Spleen (tissue), 7 donors: ENCODE measurements at regions not wholly inside any gene's neighbourhood (a gene's known extent, or its start where the extent isn't known, plus 50 kb on each side); places are given as distances from the start of the nearest gene placed in this dataset.

Source experiments
- CTCF ChIP-seq, 11 experiments: fragments of 200-600 bp in 7 of 11; fragments of 450-650 bp in 4 of 11; sonication (generic) in 4 of 11; IDR thresholded peaks in 8 of 11; conservative IDR thresholded peaks in 3 of 11; 1 replicate in 7 of 11; 2 replicates in 4 of 11; pipeline versions ENCODE4 v1.4.0 to v1.8.0; 2016 to 2021; ENCODE audit warnings: antibody characterized with exemption in 11 of 11, inconsistent platforms in 4 of 11, mild to moderate bottlenecking in 1 of 11
- POLR2AphosphoS5 ChIP-seq, 3 donors: sonication (generic); formaldehyde crosslinking; IDR thresholded peaks; one replicate each; pipeline ENCODE4 v1.5.1; 2017; ENCODE audit warnings: antibody characterized with exemption in 3 of 3
- donor health status: DM: no; HTN: no; CAD: no; lungs with moderate emphysema.
- donor health status: DM: no; HTN: no; CAD: no.
- donor health status: DM: no; HTN: no; CAD: no.

GRCh38 chr22:25509374-25509791 lies 55.1 kb upstream of the GRK3 start:
- no peak for TF ChIP-seq CTCF (IDR thresholded peaks at IDR 0.05 in 8 of 11, conservative IDR thresholded peaks at IDR 0.05 in 3 of 11)
- no peak for TF ChIP-seq POLR2AphosphoS5 (IDR thresholded peaks at IDR 0.05)
